ENCODE measurements at regions not wholly inside any gene's neighbourhood (a gene's known extent, or its start where the extent isn't known, plus 50 kb on each side); places are given as distances from the start of the nearest gene placed in this dataset.

GRCh38 chr2:17306706-17307105 is 211.5 kb downstream of the RAD51AP2 start:
- no TSS peak for BruUV-seq (replicated peaks)
- intact Hi-C loops (cut with micrococcal nuclease; ENCODE audit: unreplicated experiment): no loop called here
- CTCF ChIA-PET: no interaction called here

DNA sequence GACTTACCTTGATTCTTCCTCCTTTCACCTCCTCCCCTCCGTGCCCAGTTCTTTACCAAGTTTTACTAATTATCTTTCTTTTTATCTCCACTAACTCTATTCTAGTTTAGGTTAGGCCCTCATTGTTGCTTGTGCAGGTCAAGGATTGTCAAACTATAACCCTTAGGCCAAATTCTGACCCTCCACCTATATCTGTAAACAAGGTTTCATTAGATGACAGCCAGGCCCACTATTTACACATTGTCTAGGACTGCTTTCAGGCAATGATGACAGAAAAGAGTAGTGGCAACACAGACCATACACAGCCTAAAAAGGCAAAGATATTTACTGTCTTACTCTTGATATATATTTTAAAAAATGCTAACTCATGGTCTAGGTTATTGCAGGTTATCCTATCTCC is 212.0 kb downstream of the RAD51AP2 start:
- intact Hi-C loops (cut with micrococcal nuclease; ENCODE audit: unreplicated experiment): no loop called here
- no peak overlapping the region for H3K27ac Mint-ChIP-seq (ENCODE audit: unreplicated experiment)

More at GRCh38 chr2:17306706-17307105, 211.5 kb downstream of the RAD51AP2 start:
- Mint-ChIP-seq H3K9me3 (ENCODE audit: low read depth, unreplicated experiment) (peaks cover 3% of the 10 kb centered on the region), H3K36me3 (ENCODE audit: insufficient read depth, unreplicated experiment) (no peaks in the 10 kb centered on the region), H3K4me1 (ENCODE audit: low read depth, unreplicated experiment) (no peaks in the 10 kb centered on the region), H3K27me3 (ENCODE audit: unreplicated experiment) (peaks cover 20% of the 10 kb centered on the region), H3K4me3 (ENCODE audit: low read depth, unreplicated experiment) (no peak overlapping the region), H3K27ac (ENCODE audit: unreplicated experiment) (no peak overlapping the region)
- TF ChIP-seq, protein P1, sequence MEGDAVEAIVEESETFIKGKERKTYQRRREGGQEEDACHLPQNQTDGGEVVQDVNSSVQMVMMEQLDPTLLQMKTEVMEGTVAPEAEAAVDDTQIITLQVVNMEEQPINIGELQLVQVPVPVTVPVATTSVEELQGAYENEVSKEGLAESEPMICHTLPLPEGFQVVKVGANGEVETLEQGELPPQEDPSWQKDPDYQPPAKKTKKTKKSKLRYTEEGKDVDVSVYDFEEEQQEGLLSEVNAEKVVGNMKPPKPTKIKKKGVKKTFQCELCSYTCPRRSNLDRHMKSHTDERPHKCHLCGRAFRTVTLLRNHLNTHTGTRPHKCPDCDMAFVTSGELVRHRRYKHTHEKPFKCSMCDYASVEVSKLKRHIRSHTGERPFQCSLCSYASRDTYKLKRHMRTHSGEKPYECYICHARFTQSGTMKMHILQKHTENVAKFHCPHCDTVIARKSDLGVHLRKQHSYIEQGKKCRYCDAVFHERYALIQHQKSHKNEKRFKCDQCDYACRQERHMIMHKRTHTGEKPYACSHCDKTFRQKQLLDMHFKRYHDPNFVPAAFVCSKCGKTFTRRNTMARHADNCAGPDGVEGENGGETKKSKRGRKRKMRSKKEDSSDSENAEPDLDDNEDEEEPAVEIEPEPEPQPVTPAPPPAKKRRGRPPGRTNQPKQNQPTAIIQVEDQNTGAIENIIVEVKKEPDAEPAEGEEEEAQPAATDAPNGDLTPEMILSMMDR (IDR thresholded peaks at IDR 0.05; ENCODE audit: unreplicated experiment): no peak
- no peak for DNase-seq

DNA sequence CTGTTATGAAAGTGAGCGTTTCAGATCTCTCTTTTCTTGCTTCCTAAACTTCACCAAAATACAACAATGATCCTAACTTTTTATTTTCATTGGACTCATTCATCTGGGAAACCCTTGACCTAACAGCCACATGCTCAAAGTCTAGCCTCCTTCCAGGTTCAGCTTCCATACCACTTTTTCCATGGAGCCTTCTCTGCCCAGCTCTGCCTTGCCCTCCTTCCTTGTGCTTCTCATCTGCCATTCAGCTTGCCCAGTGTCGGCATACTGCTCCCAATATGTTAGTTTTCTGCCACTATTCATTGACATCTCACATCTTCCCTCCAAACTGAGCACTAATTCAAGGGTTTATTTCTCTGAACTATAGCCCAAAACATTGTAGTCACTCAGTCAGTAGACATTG is 214.7 kb downstream of the RAD51AP2 start:
- Mint-ChIP-seq H3K27me3 (ENCODE audit: unreplicated experiment) (peaks cover 14% of the 10 kb centered on the region), H3K36me3 (ENCODE audit: insufficient read depth, unreplicated experiment) (no peaks in the 10 kb centered on the region), H3K9me3 (ENCODE audit: low read depth, unreplicated experiment) (peaks cover 9% of the 10 kb centered on the region), H3K4me1 (ENCODE audit: low read depth, unreplicated experiment) (no peaks in the 10 kb centered on the region), H3K27ac (ENCODE audit: unreplicated experiment) (no peak overlapping the region), H3K4me3 (ENCODE audit: low read depth, unreplicated experiment) (no peak overlapping the region)
- no peak for DNase-seq
- intact Hi-C loops (cut with micrococcal nuclease; ENCODE audit: unreplicated experiment): no loop called here
- CTCF ChIA-PET: no interaction called here
- no TSS peak for BruUV-seq (replicated peaks)
- TF ChIP-seq, protein P1 (IDR thresholded peaks at IDR 0.05; ENCODE audit: unreplicated experiment): no peak

More for the DNA sequence above, 212.0 kb downstream of the RAD51AP2 start:
- peaks cover 7% of the 10 kb centered on the region for H3K9me3 Mint-ChIP-seq (ENCODE audit: low read depth, unreplicated experiment)
- H3K36me3 Mint-ChIP-seq (ENCODE audit: insufficient read depth, unreplicated experiment): no peaks in the 10 kb centered on the region
- H3K27me3 Mint-ChIP-seq (ENCODE audit: unreplicated experiment): peaks cover 20% of the 10 kb centered on the region
- DNase-seq: no peak
- H3K4me1 Mint-ChIP-seq (ENCODE audit: low read depth, unreplicated experiment): no peaks in the 10 kb centered on the region
- TF ChIP-seq, protein P1 (IDR thresholded peaks at IDR 0.05; ENCODE audit: unreplicated experiment): no peak
- CTCF ChIA-PET: no interaction called here
- BruUV-seq (replicated peaks): no TSS peak
- H3K4me3 Mint-ChIP-seq (ENCODE audit: low read depth, unreplicated experiment): no peak overlapping the region

GRCh38 chr2:17303054-17303453 is 215.2 kb downstream of the RAD51AP2 start:
- DNase-seq: no peak
- H3K27me3 Mint-ChIP-seq (ENCODE audit: unreplicated experiment): peaks cover 10% of the 10 kb centered on the region
- no peaks in the 10 kb centered on the region for H3K4me1 Mint-ChIP-seq (ENCODE audit: low read depth, unreplicated experiment)
- intact Hi-C loops (cut with micrococcal nuclease; ENCODE audit: unreplicated experiment): no loop called here
- TF ChIP-seq, protein P1 (IDR thresholded peaks at IDR 0.05; ENCODE audit: unreplicated experiment): no peak
- no peak overlapping the region for H3K27ac Mint-ChIP-seq (ENCODE audit: unreplicated experiment)
- no peaks in the 10 kb centered on the region for H3K36me3 Mint-ChIP-seq (ENCODE audit: insufficient read depth, unreplicated experiment)
- peaks cover 10% of the 10 kb centered on the region for H3K9me3 Mint-ChIP-seq (ENCODE audit: low read depth, unreplicated experiment)
- CTCF ChIA-PET: interaction anchor here (0.6 to 0.7 kb wide), 2 partner anchors 7 to 172 kb away, joined by 3 to 4 read pairs; no protein-coding TSS in a partner anchor
- H3K4me3 Mint-ChIP-seq (ENCODE audit: low read depth, unreplicated experiment): no peak overlapping the region
- BruUV-seq (replicated peaks): no TSS peak
